WI38 (cell line): ENCODE measurements at regions not wholly inside any gene's neighbourhood (a gene's known extent, or its start where the extent isn't known, plus 50 kb on each side); places are given as distances from the start of the nearest gene placed in this dataset.

Experiments
- H3K4me3 ChIP-seq: 2 replicates; pipeline ENCODE4 v1.5.1; 2011; ENCODE audit warnings: low read depth, mild to moderate bottlenecking, control low read depth, low read length
- TF ChIP-seq, protein P1 (sequence below): IDR thresholded peaks from 2 replicates; pipeline ENCODE4 v1.5.1; 2012; ENCODE audit warnings: low read depth, mild to moderate bottlenecking, control low read depth, low read length

DNA sequence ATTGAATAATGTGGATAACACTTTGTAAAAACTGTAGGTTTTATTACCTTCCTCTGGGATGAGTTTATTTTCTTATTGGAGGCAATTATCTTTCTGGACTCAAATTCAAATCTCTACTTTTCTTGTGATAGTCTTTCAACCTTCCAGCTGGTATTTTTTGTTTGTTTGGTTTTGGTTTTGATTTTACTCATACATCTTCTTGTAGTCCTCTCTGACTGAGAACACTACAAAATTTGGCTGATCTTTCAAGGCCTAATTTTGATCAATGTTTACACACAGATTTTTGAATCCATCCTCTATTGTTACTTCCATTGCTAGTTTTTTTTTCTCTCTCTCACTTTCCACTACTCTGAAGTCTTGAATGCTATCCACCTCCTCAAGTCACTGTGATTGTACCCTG, 303.8 kb upstream of the NECTIN3 start:
- H3K4me3 ChIP-seq: no peak overlapping the region
- TF ChIP-seq, protein P1, sequence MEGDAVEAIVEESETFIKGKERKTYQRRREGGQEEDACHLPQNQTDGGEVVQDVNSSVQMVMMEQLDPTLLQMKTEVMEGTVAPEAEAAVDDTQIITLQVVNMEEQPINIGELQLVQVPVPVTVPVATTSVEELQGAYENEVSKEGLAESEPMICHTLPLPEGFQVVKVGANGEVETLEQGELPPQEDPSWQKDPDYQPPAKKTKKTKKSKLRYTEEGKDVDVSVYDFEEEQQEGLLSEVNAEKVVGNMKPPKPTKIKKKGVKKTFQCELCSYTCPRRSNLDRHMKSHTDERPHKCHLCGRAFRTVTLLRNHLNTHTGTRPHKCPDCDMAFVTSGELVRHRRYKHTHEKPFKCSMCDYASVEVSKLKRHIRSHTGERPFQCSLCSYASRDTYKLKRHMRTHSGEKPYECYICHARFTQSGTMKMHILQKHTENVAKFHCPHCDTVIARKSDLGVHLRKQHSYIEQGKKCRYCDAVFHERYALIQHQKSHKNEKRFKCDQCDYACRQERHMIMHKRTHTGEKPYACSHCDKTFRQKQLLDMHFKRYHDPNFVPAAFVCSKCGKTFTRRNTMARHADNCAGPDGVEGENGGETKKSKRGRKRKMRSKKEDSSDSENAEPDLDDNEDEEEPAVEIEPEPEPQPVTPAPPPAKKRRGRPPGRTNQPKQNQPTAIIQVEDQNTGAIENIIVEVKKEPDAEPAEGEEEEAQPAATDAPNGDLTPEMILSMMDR: no peak

DNA sequence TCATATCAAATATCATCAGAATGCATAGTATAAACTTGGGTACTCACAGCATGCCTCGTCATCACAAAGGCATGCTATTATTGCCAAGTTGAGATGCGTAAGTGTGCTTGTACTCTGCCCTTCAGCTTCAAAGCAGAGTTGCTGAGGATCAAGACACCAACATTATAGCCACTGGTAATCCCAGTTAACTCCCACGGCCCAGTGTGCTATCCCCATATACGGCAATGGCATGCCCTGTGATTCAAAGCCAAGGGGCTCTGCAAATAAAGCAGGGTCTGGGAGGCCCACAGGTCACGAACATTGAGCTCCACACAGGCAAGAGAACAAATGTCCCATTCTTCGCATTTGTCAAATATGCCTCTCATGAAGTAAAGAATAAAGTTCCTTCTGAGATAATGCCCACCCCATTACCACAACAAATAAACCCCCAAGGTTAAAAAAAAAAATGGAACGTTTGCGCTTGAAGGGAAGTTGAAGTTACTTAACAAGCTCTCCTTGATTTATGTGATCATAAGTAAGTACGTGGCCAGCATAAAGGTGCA, 298.1 kb upstream of the NECTIN3 start:
- TF ChIP-seq, protein P1: no peak
- no peak overlapping the region for H3K4me3 ChIP-seq

GRCh38 chr3:110774496-110775265, 296.9 kb upstream of the NECTIN3 start:
- TF ChIP-seq, protein P1: no peak
- H3K4me3 ChIP-seq: no peak overlapping the region

- H3K4me3 ChIP-seq: no peak overlapping the region
- TF ChIP-seq, protein P1: no peak
These were observed 292.0 kb upstream of the NECTIN3 start for GRCh38 chr3:110779581-110779980.

DNA sequence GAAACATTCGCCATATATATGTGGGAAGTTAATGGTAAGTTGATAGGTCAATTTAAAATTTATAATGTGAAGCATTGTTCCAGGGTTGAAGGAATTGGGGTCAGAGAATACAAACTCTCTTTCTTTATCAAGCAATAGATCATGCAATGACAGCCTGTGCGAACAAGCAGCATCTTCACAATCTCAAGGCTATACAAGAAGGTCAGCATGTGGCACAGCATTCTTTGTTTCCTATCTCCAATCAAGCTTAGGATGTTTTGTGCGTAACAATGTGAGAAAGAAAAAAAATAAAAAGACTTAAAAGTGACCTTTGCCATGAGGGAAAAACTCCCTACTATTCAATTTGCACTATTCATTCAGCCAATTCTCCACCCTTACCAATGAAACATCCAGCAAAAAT, 288.1 kb upstream of the NECTIN3 start:
- TF ChIP-seq, protein P1: no peak
- H3K4me3 ChIP-seq: no peak overlapping the region

DNA sequence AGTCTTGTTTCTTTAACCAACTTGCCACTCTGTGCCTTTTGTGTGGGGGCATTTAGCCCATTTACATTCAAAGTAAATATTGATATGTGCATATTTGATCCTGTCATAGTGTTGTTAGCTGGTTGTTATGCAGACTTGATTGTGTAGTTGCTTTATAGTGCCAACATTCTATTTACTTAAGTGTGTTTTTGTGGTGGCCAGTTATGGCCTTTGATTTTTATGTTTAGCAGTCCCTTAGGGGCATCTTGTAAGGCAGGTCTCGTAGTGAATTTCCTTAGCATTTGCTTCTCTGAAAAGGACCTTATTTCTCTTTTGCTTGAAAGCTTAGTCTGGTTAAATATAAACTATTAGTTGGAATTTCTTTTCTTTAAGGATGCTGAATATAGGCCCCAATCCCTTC, 282.8 kb upstream of the NECTIN3 start:
- no peak overlapping the region for H3K4me3 ChIP-seq
- TF ChIP-seq, protein P1: no peak

DNA sequence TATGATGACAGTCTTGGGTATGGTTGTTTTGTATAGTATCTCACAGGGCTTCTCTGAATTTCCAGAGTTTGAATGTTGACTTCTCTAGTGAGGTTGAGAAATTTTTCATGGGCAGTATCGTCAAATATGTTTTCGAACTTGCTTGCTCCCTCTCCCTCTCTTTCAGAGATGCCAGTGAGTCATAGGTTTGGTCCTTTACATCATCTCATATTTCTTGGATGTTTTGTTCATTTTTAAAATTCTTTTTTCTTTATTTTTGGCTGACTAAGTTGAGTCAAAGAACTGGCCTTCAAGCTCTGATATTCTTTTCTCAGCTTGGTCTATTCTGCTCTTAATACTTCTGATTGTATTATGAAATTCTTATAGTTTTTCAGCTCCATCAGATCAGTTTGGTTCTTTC, 282.3 kb upstream of the NECTIN3 start:
- TF ChIP-seq, protein P1: no peak
- no peak overlapping the region for H3K4me3 ChIP-seq
